Endothelial cell of umbilical vein (primary cell): ENCODE measurements at regions not wholly inside any gene's neighbourhood (a gene's known extent, or its start where the extent isn't known, plus 50 kb on each side); places are given as distances from the start of the nearest gene placed in this dataset.

Experiments
- BruUV-seq: library from RNA; stranded (reverse); fragments of 400-500 nt; replicated peaks from 2 replicates; lab custom pipeline; 2021; lab: Mats Ljungman, UMichigan
- CTCF ChIA-PET: fragments of 300-600, 350-600 bp; sonication (Branson Sonifier 250); formaldehyde crosslinking; loops from one replicate; lab custom pipeline; 2021; ENCODE audit warnings: antibody characterized with exemption, inconsistent platforms; lab: Charles Lee
- POLR2A ChIA-PET: fragments of 300-600, 350-600 bp; sonication (Branson Sonifier 250); formaldehyde crosslinking; loops from one replicate; lab custom pipeline; 2021; ENCODE audit warnings: antibody characterized with exemption, inconsistent platforms; lab: Charles Lee
- DNase-seq: peaks from one replicate; pipeline ENCODE4 v3.0.0-alpha.2; 2011; ENCODE audit warnings: low read depth, low spot score
- FAIRE-seq: peaks from 2 replicates; lab custom pipeline; 2011; peaks lifted over from hg19 to GRCh38; lab: Jason Lieb, UNC
- H2AFZ ChIP-seq: 2 replicates; pipeline ENCODE4 v1.6.0; 2012; ENCODE audit warnings: low read depth, low read length, control low read depth, inconsistent platforms
- H3K27ac ChIP-seq: 2 replicates; pipeline ENCODE4 v1.5.1; 2011; ENCODE audit warnings: low read depth, mild to moderate bottlenecking, control low read depth, low read length, moderate library complexity; ENCODE audit not compliant: insufficient read depth
- H3K27me3 ChIP-seq, 2 experiments: 2 replicates each; pipeline versions ENCODE4 v1.6.0 to v1.6.1; 2011; ENCODE audit warnings: low read length in 2 of 2, mixed read lengths in 1 of 2; ENCODE audit not compliant: control insufficient read depth in 2 of 2, insufficient read depth in 2 of 2
- H3K36me3 ChIP-seq, 2 experiments: 2 replicates in 1 of 2; 3 replicates in 1 of 2; pipeline ENCODE4 v1.5.1; 2011; ENCODE audit warnings: low read length in 2 of 2, mild to moderate bottlenecking in 1 of 2, moderate library complexity in 1 of 2; ENCODE audit not compliant: control insufficient read depth in 2 of 2, insufficient read depth in 2 of 2; ENCODE audit errors: extremely low read depth in 1 of 2
- H3K4me1 ChIP-seq: 3 replicates; pipeline ENCODE4 v1.5.1; 2011; ENCODE audit warnings: mild to moderate bottlenecking, low read length; ENCODE audit not compliant: control insufficient read depth, insufficient read depth; ENCODE audit errors: extremely low read depth
- H3K4me2 ChIP-seq: 2 replicates; pipeline ENCODE4 v1.6.1; 2011; ENCODE audit warnings: low read length, control low read depth, mixed read lengths; ENCODE audit not compliant: insufficient read depth
- H3K4me3 ChIP-seq, 3 experiments: fragments of 200-600 bp in 1 of 3; sonication (generic), shearing (Covaris generic) in 1 of 3; replicated peaks in 1 of 3; 2 replicates each; pipeline ENCODE4 v1.5.1; 2011 to 2016; ENCODE audit warnings: control low read depth in 3 of 3, low read length in 3 of 3, mild to moderate bottlenecking in 2 of 3, inconsistent platforms in 1 of 3, low read depth in 1 of 3, moderate library complexity in 1 of 3; ENCODE audit not compliant: insufficient read depth in 1 of 3
- H3K79me2 ChIP-seq: 2 replicates; pipeline ENCODE4 v1.6.0; 2012; ENCODE audit warnings: low read length, inconsistent platforms; ENCODE audit not compliant: control insufficient read depth, insufficient read depth
- H3K9ac ChIP-seq: replicated peaks from 2 replicates; pipeline ENCODE3; 2011; ENCODE audit warnings: low read length, control low read depth; ENCODE audit not compliant: insufficient read depth; ENCODE audit errors: extremely low read depth
- H3K9me1 ChIP-seq: replicated peaks from 3 replicates; pipeline ENCODE4 v1.6.0; 2011; ENCODE audit warnings: mild to moderate bottlenecking, low read length; ENCODE audit not compliant: control insufficient read depth, insufficient read depth; ENCODE audit errors: extremely low read depth
- H3K9me3 ChIP-seq: replicated peaks from 2 replicates; pipeline ENCODE4 v1.5.1; 2012; ENCODE audit warnings: low read length, inconsistent platforms; ENCODE audit not compliant: control insufficient read depth, insufficient read depth
- H4K20me1 ChIP-seq: replicated peaks from 2 replicates; pipeline ENCODE3; 2011; ENCODE audit warnings: mild to moderate bottlenecking, low read length; ENCODE audit not compliant: control insufficient read depth, insufficient read depth; ENCODE audit errors: extremely low read depth
- EZH2 ChIP-seq: IDR thresholded peaks from 2 replicates; pipeline ENCODE4 v1.6.1; 2012; ENCODE audit warnings: borderline replicate concordance, low read depth, mild to moderate bottlenecking, moderate library complexity, low read length, inconsistent platforms; ENCODE audit not compliant: severe bottlenecking
- FOS ChIP-seq: IDR thresholded peaks from 2 replicates; pipeline ENCODE4 v1.6.1; 2011; ENCODE audit warnings: mild to moderate bottlenecking, low read length, moderate library complexity, borderline replicate concordance; ENCODE audit not compliant: insufficient read depth
- GATA2 ChIP-seq: IDR thresholded peaks from 2 replicates; pipeline ENCODE4 v1.7.0; 2011; ENCODE audit warnings: low read depth, mild to moderate bottlenecking, moderate library complexity, mixed read lengths, low read length; ENCODE audit not compliant: insufficient read length, insufficient read depth
- JUN ChIP-seq: IDR thresholded peaks from 2 replicates; pipeline ENCODE4 v1.6.1; 2011; ENCODE audit warnings: borderline replicate concordance, low read depth; ENCODE audit not compliant: insufficient read length, insufficient read depth
- MYC ChIP-seq: IDR thresholded peaks from one replicate; pipeline ENCODE4 v1.6.1; 2011; ENCODE audit warnings: mild to moderate bottlenecking, low read depth, low read length
- POLR2A ChIP-seq: IDR thresholded peaks from 2 replicates; pipeline ENCODE4 v1.6.1; 2012; ENCODE audit warnings: low read depth, mild to moderate bottlenecking, control low read depth, low read length
- POLR2AphosphoS5 ChIP-seq: IDR thresholded peaks from 2 replicates; pipeline ENCODE4 v1.6.1; 2012; ENCODE audit warnings: low read depth, mild to moderate bottlenecking, control low read depth, low read length, moderate library complexity; ENCODE audit not compliant: insufficient read depth
- dilution Hi-C: fragments of 300-500 bp; cut with MboI; formaldehyde crosslinking; loops from one replicate; pipeline ENCODE4 v1.15.0; 2019; ENCODE audit warnings: low sequenced_read_pairs; ENCODE audit not compliant: extremely low pct_ligation_motif_present
- intact Hi-C: fragments of 100-400 bp; cut with micrococcal nuclease; formaldehyde crosslinking; loops from one replicate; pipeline ENCODE4 v1.10.0; 2022
- TF ChIP-seq, protein P1 (sequence below): IDR thresholded peaks from 2 replicates; pipeline ENCODE4 v1.6.1; 2011; ENCODE audit not compliant: insufficient read depth, insufficient read length
- TF ChIP-seq, protein P2 (sequence below), 2 donors: IDR thresholded peaks; 1 replicate in 1 of 2; 2 replicates in 1 of 2; pipeline ENCODE4 v1.5.1; 2011; ENCODE audit warnings: low read length in 2 of 2, mild to moderate bottlenecking in 2 of 2, moderate library complexity in 2 of 2, control low read depth in 1 of 2, inconsistent platforms in 1 of 2, low read depth in 1 of 2; ENCODE audit not compliant: insufficient read depth in 1 of 2; ENCODE audit errors: extremely low read depth in 1 of 2

- FAIRE-seq (no peak), DNase-seq (no peak)
- no peaks in the 10 kb centered on the region for H3K9me3 ChIP-seq
- H3K9ac ChIP-seq, result no peak overlapping the region
- dilution Hi-C loops (no loop called here), intact Hi-C loops (no loop called here)
- no peak overlapping the region for H2AFZ ChIP-seq
- TF ChIP-seq EZH2 (no peak), POLR2AphosphoS5 (no peak)
- no peaks in the 10 kb centered on the region for H3K27me3 ChIP-seq
- H4K20me1 ChIP-seq, result no peaks in the 10 kb centered on the region
- H3K9me1 ChIP-seq, result no peaks in the 10 kb centered on the region
- no peaks in the 10 kb centered on the region for H3K79me2 ChIP-seq
- POLR2A ChIA-PET, result no interaction called here
- no peaks in the 10 kb centered on the region for H3K36me3 ChIP-seq
- no peaks in the 10 kb centered on the region for H3K4me1 ChIP-seq
- no TSS peak for BruUV-seq
- H3K4me3 ChIP-seq, result no peak overlapping the region
- H3K27ac ChIP-seq, result no peak overlapping the region
- no peak overlapping the region for H3K4me2 ChIP-seq
- CTCF ChIA-PET, result no interaction called here
Measured at GRCh38 chr2:78068808-78069207, 546.6 kb upstream of the LRRTM4 start.

DNA sequence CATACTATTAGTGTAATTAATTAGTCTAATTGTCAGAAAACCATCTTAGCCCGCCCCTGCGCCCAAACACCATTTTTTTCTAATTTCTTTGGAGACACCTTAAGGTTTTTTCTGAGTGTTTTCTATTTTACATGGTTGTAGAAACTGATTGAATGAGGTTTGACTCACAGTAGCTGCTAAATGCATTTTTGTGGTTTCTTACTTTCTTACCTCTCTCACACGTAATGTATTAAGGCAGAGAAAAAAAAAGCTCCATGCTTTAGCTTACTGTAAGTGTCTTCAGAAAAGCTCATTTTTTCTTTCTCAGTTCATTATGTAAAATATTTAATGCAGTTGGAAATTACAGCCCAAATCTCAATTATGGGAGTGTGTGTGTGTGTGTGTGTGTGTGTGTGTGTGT is 548.5 kb upstream of the LRRTM4 start:
- no peaks in the 10 kb centered on the region for H3K4me1 ChIP-seq
- no peaks in the 10 kb centered on the region for H3K9me1 ChIP-seq
- H2AFZ ChIP-seq, result no peak overlapping the region
- no peaks in the 10 kb centered on the region for H3K36me3 ChIP-seq
- FAIRE-seq (no peak), DNase-seq (no peak)
- no peak overlapping the region for H3K27ac ChIP-seq
- H3K79me2 ChIP-seq, result no peaks in the 10 kb centered on the region
- H3K27me3 ChIP-seq, result no peaks in the 10 kb centered on the region
- dilution Hi-C loops, result no loop called here
- no peak overlapping the region for H3K9ac ChIP-seq
- H3K4me2 ChIP-seq, result no peak overlapping the region
- TF ChIP-seq, protein P1, sequence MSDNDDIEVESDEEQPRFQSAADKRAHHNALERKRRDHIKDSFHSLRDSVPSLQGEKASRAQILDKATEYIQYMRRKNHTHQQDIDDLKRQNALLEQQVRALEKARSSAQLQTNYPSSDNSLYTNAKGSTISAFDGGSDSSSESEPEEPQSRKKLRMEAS, result no peak
- TF ChIP-seq POLR2A (no peak), JUN (no peak), POLR2AphosphoS5 (no peak), MYC (no peak), EZH2 (no peak), GATA2 (no peak), FOS (no peak)
- TF ChIP-seq, protein P2, sequence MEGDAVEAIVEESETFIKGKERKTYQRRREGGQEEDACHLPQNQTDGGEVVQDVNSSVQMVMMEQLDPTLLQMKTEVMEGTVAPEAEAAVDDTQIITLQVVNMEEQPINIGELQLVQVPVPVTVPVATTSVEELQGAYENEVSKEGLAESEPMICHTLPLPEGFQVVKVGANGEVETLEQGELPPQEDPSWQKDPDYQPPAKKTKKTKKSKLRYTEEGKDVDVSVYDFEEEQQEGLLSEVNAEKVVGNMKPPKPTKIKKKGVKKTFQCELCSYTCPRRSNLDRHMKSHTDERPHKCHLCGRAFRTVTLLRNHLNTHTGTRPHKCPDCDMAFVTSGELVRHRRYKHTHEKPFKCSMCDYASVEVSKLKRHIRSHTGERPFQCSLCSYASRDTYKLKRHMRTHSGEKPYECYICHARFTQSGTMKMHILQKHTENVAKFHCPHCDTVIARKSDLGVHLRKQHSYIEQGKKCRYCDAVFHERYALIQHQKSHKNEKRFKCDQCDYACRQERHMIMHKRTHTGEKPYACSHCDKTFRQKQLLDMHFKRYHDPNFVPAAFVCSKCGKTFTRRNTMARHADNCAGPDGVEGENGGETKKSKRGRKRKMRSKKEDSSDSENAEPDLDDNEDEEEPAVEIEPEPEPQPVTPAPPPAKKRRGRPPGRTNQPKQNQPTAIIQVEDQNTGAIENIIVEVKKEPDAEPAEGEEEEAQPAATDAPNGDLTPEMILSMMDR (IDR thresholded peaks at IDR 0.05; ENCODE audit: extremely low read depth in 1 of 2, insufficient read depth in 1 of 2, low read depth in 1 of 2, low read length in 2 of 2), result no peak
- H3K9me3 ChIP-seq, result no peaks in the 10 kb centered on the region
- H3K4me3 ChIP-seq, result no peak overlapping the region
- ChIA-PET CTCF (no interaction called here), POLR2A (no interaction called here)
- intact Hi-C loops, result no loop called here
- BruUV-seq, result no TSS peak
- no peaks in the 10 kb centered on the region for H4K20me1 ChIP-seq
